ENCODE measurements at regions not wholly inside any gene's neighbourhood (a gene's known extent, or its start where the extent isn't known, plus 50 kb on each side); places are given as distances from the start of the nearest gene placed in this dataset.

- Histone ChIP-seq H3K4me3 (no peak overlapping the region), H3K4me1 (ENCODE audit: insufficient read depth) (peaks cover 11% of the 10 kb centered on the region), H3K9me2 (ENCODE audit: insufficient read depth) (no peaks in the 10 kb centered on the region; the same call in 1 of the 2 replicates), H3F3A (replicated peaks; ENCODE audit: low read depth) (no peaks in the 10 kb centered on the region), H3K4me2 (no peak overlapping the region), H3K36me3 (ENCODE audit: insufficient read depth) (0 out of 2 replicates have a peak, but pooled peaks cover 3% of the 10 kb centered on the region), H3K27me3 (ENCODE audit: insufficient read depth) (no peaks in the 10 kb centered on the region), H3K79me2 (replicated peaks; ENCODE audit: insufficient read depth) (no peaks in the 10 kb centered on the region), H4K20me1 (replicated peaks; ENCODE audit: insufficient read depth) (no peaks in the 10 kb centered on the region), H2AFZ (no peak overlapping the region), H3K27ac (ENCODE audit: low read depth) (no peak overlapping the region)
- H3K27me3 Mint-ChIP-seq (ENCODE audit: insufficient read depth, low read depth, poor library complexity) = peaks cover 2% of the 10 kb centered on the region
- peaks cover 3% of the 10 kb centered on the region for H3K36me3 Mint-ChIP-seq (ENCODE audit: low read depth)
- no peak for TF ChIP-seq CREB1 (CRISPR knock-in tag; IDR thresholded peaks at IDR 0.05; ENCODE audit: low read depth)
- TF ChIP-seq EZH2 (IDR thresholded peaks at IDR 0.05; ENCODE audit: low read depth, unreplicated experiment) = no peak
- no peak for TF ChIP-seq ETS1 (IDR thresholded peaks at IDR 0.05)
- TF ChIP-seq CTCF (conservative IDR thresholded peaks at IDR 0.05; ENCODE audit: low read depth in 2 of 2) = no peak
- TF ChIP-seq EZH2phosphoT487 (IDR thresholded peaks at IDR 0.05; ENCODE audit: unreplicated experiment) = no peak
- no peak for TF ChIP-seq STAT1 (IDR thresholded peaks at IDR 0.05; ENCODE audit: unreplicated experiment)
- TF ChIP-seq ZNF114 (CRISPR knock-in tag; IDR thresholded peaks at IDR 0.05) = no peak
- no peak overlapping the region for H3K4me3 Mint-ChIP-seq
- H3K27ac Mint-ChIP-seq = no peak overlapping the region; the same call in 1 of the 2 replicates
- peaks cover 4% of the 10 kb centered on the region for H3K9me3 Mint-ChIP-seq
- H3K4me1 Mint-ChIP-seq = peaks cover 8% of the 10 kb centered on the region
- ATAC-seq (no peak), DNase-seq (ENCODE audit: low spot score) (no peak)
These were observed 214.3 kb upstream of the EPHA4 start for GRCh38 chr2:221786297-221786926.

- Histone ChIP-seq H3K4me1 (ENCODE audit: insufficient read depth) (peaks cover 17% of the 10 kb centered on the region), H3K27ac (ENCODE audit: low read depth) (no peak overlapping the region), H3K36me3 (ENCODE audit: insufficient read depth) (0 out of 2 replicates have a peak, but pooled peaks cover 3% of the 10 kb centered on the region), H2AFZ (peak overlapping the region; percentile 0; the same call in 1 of the 2 replicates), H3K4me2 (no peak overlapping the region), H3K27me3 (ENCODE audit: insufficient read depth) (no peaks in the 10 kb centered on the region), H3K9me2 (ENCODE audit: insufficient read depth) (peaks cover 8% of the 10 kb centered on the region), H3K79me2 (replicated peaks; ENCODE audit: insufficient read depth) (no peaks in the 10 kb centered on the region), H3K4me3 (no peak overlapping the region), H4K20me1 (replicated peaks; ENCODE audit: insufficient read depth) (no peaks in the 10 kb centered on the region), H3F3A (replicated peaks; ENCODE audit: low read depth) (no peaks in the 10 kb centered on the region)
- Mint-ChIP-seq H3K36me3 (ENCODE audit: low read depth) (no peaks in the 10 kb centered on the region), H3K27me3 (ENCODE audit: insufficient read depth, low read depth, poor library complexity) (peaks cover 2% of the 10 kb centered on the region), H3K4me3 (no peak overlapping the region), H3K4me1 (peaks cover 14% of the 10 kb centered on the region; the same call in 2 of the 3 replicates), H3K27ac (no peak overlapping the region), H3K9me3 (peaks cover 4% of the 10 kb centered on the region)
- ATAC-seq (peak; percentile 27; the same call in 1 of the 3 replicates), DNase-seq (ENCODE audit: low spot score) (peak; percentile 33)
- TF ChIP-seq POLR2AphosphoS5 (IDR thresholded peaks at IDR 0.05; ENCODE audit: low read depth) = no peak
- no peak for TF ChIP-seq JUNB (IDR thresholded peaks at IDR 0.05; ENCODE audit: unreplicated experiment)
- no peak for TF ChIP-seq STAT1 (IDR thresholded peaks at IDR 0.05; ENCODE audit: unreplicated experiment)
- no peak for TF ChIP-seq EZH2phosphoT487 (IDR thresholded peaks at IDR 0.05; ENCODE audit: unreplicated experiment)
- no peak for TF ChIP-seq CTCF (conservative IDR thresholded peaks at IDR 0.05; ENCODE audit: low read depth in 2 of 2)
- TF ChIP-seq ETS1 (IDR thresholded peaks at IDR 0.05) = no peak
- TF ChIP-seq NANOG (IDR thresholded peaks at IDR 0.05; ENCODE audit: borderline replicate concordance) = no peak
These were observed 208.2 kb upstream of the EPHA4 start for GRCh38 chr2:221780281-221780688.
